GM23248 (cell line): ENCODE measurements at regions not wholly inside any gene's neighbourhood (a gene's known extent, or its start where the extent isn't known, plus 50 kb on each side); places are given as distances from the start of the nearest gene placed in this dataset.

Experiments
- DNase-seq: peaks from one replicate; pipeline ENCODE4 v3.0.0-alpha.2; 2015
- H2AFZ ChIP-seq: fragments of 200-600 bp; sonication (generic); 2 replicates; pipeline ENCODE4 v1.6.1; 2016; ENCODE audit warnings: antibody characterized with exemption
- H3F3A ChIP-seq: fragments of 200-600 bp; sonication (generic); 2 replicates; pipeline ENCODE4 v1.6.1; 2016; ENCODE audit warnings: mild to moderate bottlenecking, antibody characterized with exemption, mixed run types; ENCODE audit not compliant: insufficient read depth
- H3K27ac ChIP-seq: fragments of 200-600 bp; sonication (generic); 2 replicates; pipeline ENCODE4 v1.5.1; 2016; ENCODE audit warnings: mild to moderate bottlenecking
- H3K27me3 ChIP-seq: fragments of 200-600 bp; sonication (generic); replicated peaks from 2 replicates; pipeline ENCODE4 v1.6.1; 2016; ENCODE audit warnings: mild to moderate bottlenecking; ENCODE audit not compliant: insufficient read depth
- H3K36me3 ChIP-seq: fragments of 200-600 bp; sonication (generic); 2 replicates; pipeline ENCODE4 v1.6.1; 2016; ENCODE audit warnings: low read depth, mild to moderate bottlenecking
- H3K4me1 ChIP-seq: fragments of 200-600 bp; sonication (generic); 2 replicates; pipeline ENCODE4 v1.6.1; 2016; ENCODE audit warnings: mild to moderate bottlenecking; ENCODE audit not compliant: insufficient read depth
- H3K4me2 ChIP-seq: fragments of 200-600 bp; sonication (generic); one replicate; pipeline ENCODE4 v1.6.1; 2016; ENCODE audit warnings: mild to moderate bottlenecking; ENCODE audit not compliant: unreplicated experiment
- H3K4me3 ChIP-seq: fragments of 200-600 bp; sonication (generic); 2 replicates; pipeline ENCODE4 v1.5.1; 2016; ENCODE audit warnings: mild to moderate bottlenecking
- H3K79me2 ChIP-seq: fragments of 200-600 bp; sonication (generic); 2 replicates; pipeline ENCODE4 v1.6.1; 2016; ENCODE audit warnings: mild to moderate bottlenecking; ENCODE audit not compliant: insufficient read depth
- H3K9ac ChIP-seq: fragments of 200-600 bp; sonication (generic); 2 replicates; pipeline ENCODE4 v1.6.1; 2016; ENCODE audit warnings: mild to moderate bottlenecking
- H3K9me2 ChIP-seq: fragments of 200-600 bp; sonication (generic); 2 replicates; pipeline ENCODE4 v1.6.1; 2016; ENCODE audit warnings: mixed run types, mild to moderate bottlenecking, moderate library complexity; ENCODE audit not compliant: insufficient read depth
- H3K9me3 ChIP-seq: fragments of 200-600 bp; sonication (generic); one replicate; pipeline ENCODE4 v1.6.1; 2017; ENCODE audit warnings: low read depth
- H4K20me1 ChIP-seq: fragments of 200-600 bp; sonication (generic); 2 replicates; pipeline ENCODE4 v1.6.0; 2016; ENCODE audit not compliant: insufficient read depth
- EZH2 ChIP-seq: fragments of 200-600 bp; sonication (generic); IDR thresholded peaks from 2 replicates; pipeline ENCODE4 v1.6.1; 2018; ENCODE audit warnings: antibody characterized with exemption, mild to moderate bottlenecking; ENCODE audit not compliant: insufficient read depth, poor library complexity, severe bottlenecking
- EZH2phosphoT487 ChIP-seq: fragments of 200-600 bp; sonication (generic); IDR thresholded peaks from 2 replicates; pipeline ENCODE4 v1.6.1; 2018; ENCODE audit warnings: antibody characterized with exemption, moderate library complexity, mild to moderate bottlenecking, low read depth; ENCODE audit not compliant: insufficient read depth
- WGBS, 2 experiments: methylation state at CpG; one replicate each; pipeline ENCODE4 v1.1.6; 2015 to 2017; ENCODE audit warnings: low lambda C conversion rate in 2 of 2, low coverage in 1 of 2; ENCODE audit errors: missing lambda C conversion rate in 2 of 2; 5-methylcytosine and 5-hydroxymethylcytosine counted together
- in situ Hi-C: fragments of 300-500 bp; cut with MboI; formaldehyde crosslinking; loops from 2 replicates; pipeline ENCODE4 v1.15.0; 2020

DNA sequence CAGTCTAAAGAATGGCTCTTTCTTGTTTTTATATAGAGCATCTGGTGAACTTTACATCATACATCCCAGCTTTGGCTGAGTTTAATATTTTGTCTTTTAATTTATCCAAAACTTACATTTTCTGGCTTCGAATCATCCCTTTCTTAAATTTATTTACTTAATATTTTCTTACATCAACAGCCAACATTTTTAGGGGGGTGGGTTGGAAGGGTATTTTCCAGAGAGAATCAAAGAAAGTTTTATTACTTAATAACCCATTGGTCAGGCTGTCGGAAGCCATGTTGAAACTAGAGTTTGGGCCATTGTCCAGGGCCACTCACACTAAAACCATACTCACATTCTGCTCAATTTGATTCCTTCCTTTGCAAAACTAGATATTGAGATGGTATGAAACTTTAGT, 220.2 kb downstream of the AEBP2 start:
- TF ChIP-seq EZH2phosphoT487, result no peak
- WGBS, 2 experiments, result 57% methylated on average over 2 of the region's 2 CpGs
- no peaks in the 10 kb centered on the region for H3K9me3 ChIP-seq

DNA sequence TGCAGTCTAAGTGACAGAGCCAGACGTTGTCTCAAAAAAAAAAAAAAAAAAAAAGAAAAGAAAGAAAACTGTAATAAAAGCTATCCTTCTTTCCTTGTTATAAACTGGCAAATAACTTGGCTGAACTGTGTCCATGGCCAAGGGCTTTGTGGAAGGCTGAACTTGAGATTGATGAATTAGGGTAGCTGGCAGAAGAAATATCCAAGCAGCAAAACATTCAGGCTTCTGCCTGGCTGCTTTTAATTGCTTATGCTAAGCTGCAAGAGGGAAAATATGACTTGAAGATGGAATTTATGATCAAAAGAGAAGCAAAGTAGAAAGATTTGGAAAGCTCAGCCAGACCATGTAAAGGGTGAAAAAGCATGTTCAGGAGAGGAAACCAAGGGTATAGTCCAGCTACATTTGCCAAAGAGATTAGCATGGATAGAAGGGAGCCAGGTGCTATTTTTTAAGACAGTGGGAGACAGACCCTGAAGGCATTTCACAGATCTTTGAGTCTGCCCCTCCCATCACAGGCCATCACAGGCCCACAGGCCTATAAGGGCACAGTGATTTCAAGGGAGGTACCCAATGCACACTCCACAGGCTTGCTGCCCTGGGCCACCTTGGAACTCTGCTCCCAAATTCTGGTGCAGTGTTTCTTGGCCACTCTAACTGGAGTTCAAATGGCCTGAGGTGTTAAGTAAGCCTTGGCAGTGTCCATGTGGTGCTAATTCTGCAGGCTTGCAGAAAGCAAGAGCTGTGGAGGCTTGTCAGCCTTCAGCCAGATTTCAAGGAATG, 226.0 kb downstream of the AEBP2 start:
- Histone ChIP-seq H3K9ac (no peak overlapping the region), H3K36me3 (no peaks in the 10 kb centered on the region), H3K79me2 (no peaks in the 10 kb centered on the region), H3K4me2 (no peak overlapping the region), H3K27ac (no peak overlapping the region), H3K4me1 (no peaks in the 10 kb centered on the region), H2AFZ (no peak overlapping the region), H3K9me3 (no peaks in the 10 kb centered on the region), H4K20me1 (no peaks in the 10 kb centered on the region), H3K4me3 (no peak overlapping the region), H3F3A (no peaks in the 10 kb centered on the region), H3K9me2 (no peaks in the 10 kb centered on the region), H3K27me3 (no peaks in the 10 kb centered on the region)
- TF ChIP-seq EZH2, result no peak
- TF ChIP-seq EZH2phosphoT487, result no peak
- 10 to 33% methylated on average over 1 of the region's 1 CpG for WGBS, 2 experiments
- no peak for DNase-seq
- in situ Hi-C loops, result no loop called here

More for the DNA sequence above, 220.2 kb downstream of the AEBP2 start:
- Histone ChIP-seq H3K4me3 (no peak overlapping the region), H3F3A (no peaks in the 10 kb centered on the region), H3K27ac (no peak overlapping the region), H3K4me1 (peaks cover 12% of the 10 kb centered on the region), H3K27me3 (no peaks in the 10 kb centered on the region), H3K36me3 (no peaks in the 10 kb centered on the region), H3K9me2 (no peaks in the 10 kb centered on the region), H3K79me2 (no peaks in the 10 kb centered on the region), H4K20me1 (no peaks in the 10 kb centered on the region), H3K9ac (no peak overlapping the region), H3K4me2 (no peak overlapping the region), H2AFZ (no peak overlapping the region)
- DNase-seq, result no peak
- in situ Hi-C loops, result no loop called here

DNA sequence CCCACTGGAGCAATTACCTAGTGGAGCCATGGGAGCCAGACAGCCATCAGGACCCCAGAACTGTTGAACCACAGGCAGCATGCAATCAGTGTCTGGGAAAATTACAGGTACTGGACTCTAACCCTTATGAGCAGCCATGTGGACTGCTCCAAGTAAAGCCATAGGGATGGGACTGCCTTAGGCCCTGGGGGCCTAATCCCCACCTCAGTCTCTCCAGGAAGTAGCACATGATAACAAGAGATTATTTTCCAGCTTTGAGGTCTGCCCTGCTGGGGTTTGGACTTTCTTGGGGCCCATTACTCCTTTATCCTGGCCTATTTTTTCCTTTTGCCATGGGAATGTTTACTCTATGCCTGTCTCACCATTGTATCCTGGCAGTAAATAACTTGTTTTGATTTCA, 226.8 kb downstream of the AEBP2 start:
- no peak for TF ChIP-seq EZH2phosphoT487
- TF ChIP-seq EZH2, result no peak
- no peak overlapping the region for H3K4me3 ChIP-seq
- no peaks in the 10 kb centered on the region for H3K27me3 ChIP-seq
- no peaks in the 10 kb centered on the region for H3K9me3 ChIP-seq
- no peak overlapping the region for H3K27ac ChIP-seq
- no peaks in the 10 kb centered on the region for H3K79me2 ChIP-seq
- no peak overlapping the region for H2AFZ ChIP-seq
- H3K4me1 ChIP-seq, result no peaks in the 10 kb centered on the region
- no peaks in the 10 kb centered on the region for H3K9me2 ChIP-seq
- no peak for DNase-seq
- no peaks in the 10 kb centered on the region for H4K20me1 ChIP-seq
- no peak overlapping the region for H3K4me2 ChIP-seq
- no peaks in the 10 kb centered on the region for H3F3A ChIP-seq
- no peaks in the 10 kb centered on the region for H3K36me3 ChIP-seq
- in situ Hi-C loops, result no loop called here
- no peak overlapping the region for H3K9ac ChIP-seq

DNA sequence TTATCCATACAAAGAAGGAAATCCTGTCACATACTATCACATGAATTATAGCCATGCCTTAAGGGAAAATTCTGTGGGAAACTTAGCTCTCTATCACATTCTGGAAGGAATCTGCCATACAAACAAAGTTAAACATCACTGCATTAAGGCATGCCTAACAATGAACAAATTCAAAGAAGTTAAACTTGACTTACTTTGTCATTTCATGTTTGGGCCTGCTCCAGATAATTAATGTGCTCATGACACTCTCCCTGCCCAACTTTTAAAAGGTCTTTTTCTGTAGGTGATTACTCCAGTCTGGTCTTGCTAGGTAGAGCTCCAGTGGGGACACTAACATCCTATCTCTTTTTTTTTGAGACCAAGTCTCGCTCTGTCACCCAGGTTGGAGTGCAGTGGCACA, 230.5 kb downstream of the AEBP2 start:
- TF ChIP-seq EZH2phosphoT487 (no peak), EZH2 (no peak)

DNA sequence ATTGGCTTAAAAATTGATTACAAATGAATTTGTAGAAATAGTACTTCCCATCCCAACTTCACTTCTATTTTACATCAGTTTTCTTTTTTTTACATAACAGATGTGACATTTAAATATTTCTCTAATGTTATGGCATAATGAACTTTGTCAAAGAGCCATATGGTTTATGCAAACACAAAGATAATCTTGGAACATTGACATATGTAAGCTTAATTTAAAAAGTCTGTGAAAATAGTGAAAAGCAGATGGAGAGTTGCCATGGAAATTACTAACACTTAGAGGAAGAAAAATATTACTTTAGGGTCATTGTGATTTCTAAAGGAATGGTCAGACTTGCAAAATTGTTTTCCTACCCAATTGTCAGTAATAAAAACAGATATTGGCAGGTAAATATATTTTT, 232.4 kb downstream of the AEBP2 start:
- Histone ChIP-seq H3K27me3 (no peaks in the 10 kb centered on the region), H3K4me2 (no peak overlapping the region), H3K79me2 (no peaks in the 10 kb centered on the region), H3K9me2 (no peaks in the 10 kb centered on the region), H4K20me1 (no peaks in the 10 kb centered on the region), H3K9ac (no peak overlapping the region), H2AFZ (no peak overlapping the region), H3K9me3 (no peaks in the 10 kb centered on the region), H3F3A (no peaks in the 10 kb centered on the region), H3K4me3 (no peak overlapping the region), H3K4me1 (no peaks in the 10 kb centered on the region), H3K36me3 (no peaks in the 10 kb centered on the region), H3K27ac (no peak overlapping the region)
- DNase-seq, result no peak
- in situ Hi-C loops, result no loop called here
- TF ChIP-seq EZH2phosphoT487, result no peak
- TF ChIP-seq EZH2, result no peak

More for the DNA sequence above, 230.5 kb downstream of the AEBP2 start:
- Histone ChIP-seq H3K9me3 (no peaks in the 10 kb centered on the region), H3K79me2 (no peaks in the 10 kb centered on the region), H3K4me2 (no peak overlapping the region), H3F3A (no peaks in the 10 kb centered on the region), H4K20me1 (no peaks in the 10 kb centered on the region), H3K9me2 (no peaks in the 10 kb centered on the region), H3K36me3 (no peaks in the 10 kb centered on the region), H3K27me3 (no peaks in the 10 kb centered on the region), H2AFZ (no peak overlapping the region), H3K4me1 (no peaks in the 10 kb centered on the region), H3K27ac (no peak overlapping the region), H3K9ac (no peak overlapping the region), H3K4me3 (no peak overlapping the region)
- in situ Hi-C loops, result no loop called here
- WGBS, 2 experiments, result 56 to 75% methylated on average over 1 of the region's 1 CpG
- DNase-seq, result no peak
